ENCODE measurements at regions not wholly inside any gene's neighbourhood (a gene's known extent, or its start where the extent isn't known, plus 50 kb on each side); places are given as distances from the start of the nearest gene placed in this dataset.
"Not testable (repeated sequence)": the region's sequence is repeated elsewhere in the genome, so short reads cannot be mapped to it uniquely, and the experiment has no call there.

GRCh38 chr13:88472316-88472715 lies 801.1 kb downstream of the SLITRK5 start:
- Histone ChIP-seq H3K27ac (no peak overlapping the region), H3K4me3 (replicated peaks in 1 of 3) (no peak overlapping the region), H3K27me3 (no peaks in the 10 kb centered on the region), H3K36me3 (no peaks in the 10 kb centered on the region), H3K4me1 (no peaks in the 10 kb centered on the region), H3K9me3 (no peaks in the 10 kb centered on the region)
- intact Hi-C loops (cut with DNase I): no loop called here
- 82% methylated on average over 3 of the region's 3 CpGs for WGBS, 2 donors
- no peak for TF ChIP-seq POLR2A (IDR thresholded peaks at IDR 0.05)
- TF ChIP-seq CTCF (IDR thresholded peaks at IDR 0.05): no peak
- DNase-seq: no peak

GRCh38 chr13:88483202-88483601 lies 812.0 kb downstream of the SLITRK5 start:
- H3K27me3 ChIP-seq: no peaks in the 10 kb centered on the region
- 80 to 86% methylated on average over 1 of the region's 1 CpG for WGBS, 2 donors
- TF ChIP-seq CTCF (IDR thresholded peaks at IDR 0.05) (no peak), POLR2A (IDR thresholded peaks at IDR 0.05) (no peak)
- H3K36me3 ChIP-seq: no peaks in the 10 kb centered on the region
- H3K9me3 ChIP-seq: no peaks in the 10 kb centered on the region
- no peak overlapping the region for H3K27ac ChIP-seq
- no peak overlapping the region for H3K4me3 ChIP-seq (replicated peaks in 1 of 3)
- no peak for DNase-seq
- H3K4me1 ChIP-seq: no peaks in the 10 kb centered on the region
- intact Hi-C loops (cut with DNase I): no loop called here

GRCh38 chr13:88507909-88508308 lies 836.7 kb downstream of the SLITRK5 start:
- H3K9me3 ChIP-seq: no peaks in the 10 kb centered on the region
- no peaks in the 10 kb centered on the region for H3K27me3 ChIP-seq
- no peak overlapping the region for H3K4me3 ChIP-seq (replicated peaks in 1 of 3)
- H3K36me3 ChIP-seq: no peaks in the 10 kb centered on the region
- H3K27ac ChIP-seq: no peak overlapping the region
- no peak for TF ChIP-seq CTCF (IDR thresholded peaks at IDR 0.05)
- TF ChIP-seq POLR2A (IDR thresholded peaks at IDR 0.05): no peak
- WGBS, 2 donors: 32 to 49% methylated on average over 1 of the region's 1 CpG
- no peaks in the 10 kb centered on the region for H3K4me1 ChIP-seq
- intact Hi-C loops (cut with DNase I): no loop called here
- DNase-seq: no peak

- H3K4me3 ChIP-seq (replicated peaks in 1 of 3); H3K36me3 ChIP-seq; H3K9me3 ChIP-seq; H3K27me3 ChIP-seq; intact Hi-C loops (cut with DNase I); H3K4me1 ChIP-seq; DNase-seq; H3K27ac ChIP-seq: not testable (repeated sequence)
- 77 to 90% methylated on average over 3 of the region's 3 CpGs for WGBS, 2 donors
Observed at GRCh38 chr13:88512993-88513392, 841.8 kb downstream of the SLITRK5 start.

GRCh38 chr13:88526186-88526852 lies 855.1 kb downstream of the SLITRK5 start:
- Histone ChIP-seq H3K36me3 (no peaks in the 10 kb centered on the region), H3K27ac (no peak overlapping the region), H3K9me3 (no peaks in the 10 kb centered on the region), H3K4me3 (replicated peaks in 1 of 3) (no peak overlapping the region), H3K4me1 (no peaks in the 10 kb centered on the region), H3K27me3 (no peaks in the 10 kb centered on the region)
- intact Hi-C loops (cut with DNase I): no loop called here
- TF ChIP-seq POLR2A (IDR thresholded peaks at IDR 0.05) (no peak), CTCF (IDR thresholded peaks at IDR 0.05) (no peak)
- 65 to 71% methylated on average over 6 of the region's 6 CpGs for WGBS, 2 donors
- DNase-seq: no peak

GRCh38 chr13:88526853-88527215 lies 855.7 kb downstream of the SLITRK5 start:
- DNase-seq: no peak
- H3K27me3 ChIP-seq: no peaks in the 10 kb centered on the region
- intact Hi-C loops (cut with DNase I): no loop called here
- no peaks in the 10 kb centered on the region for H3K9me3 ChIP-seq
- H3K36me3 ChIP-seq: no peaks in the 10 kb centered on the region
- WGBS, 2 donors: 86 to 91% methylated on average over 6 of the region's 6 CpGs
- H3K4me3 ChIP-seq (replicated peaks in 1 of 3): no peak overlapping the region
- TF ChIP-seq POLR2A (IDR thresholded peaks at IDR 0.05): no peak
- TF ChIP-seq CTCF (IDR thresholded peaks at IDR 0.05): no peak
- no peak overlapping the region for H3K27ac ChIP-seq
- no peaks in the 10 kb centered on the region for H3K4me1 ChIP-seq

Measured in thyroid gland (tissue), 4 donors.